Immature natural killer cell (primary cell): ENCODE measurements at regions not wholly inside any gene's neighbourhood (a gene's known extent, or its start where the extent isn't known, plus 50 kb on each side); places are given as distances from the start of the nearest gene placed in this dataset.

Source experiments
- DNase-seq, 3 donors: peaks; one replicate each; pipeline ENCODE4 v3.0.0; 2022; ENCODE audit warnings: mixed read lengths in 1 of 3
- H3K27ac Mint-ChIP-seq, 6 donors: one replicate each; pipeline ENCODE4 v1.8.0; 2020; ENCODE audit warnings: mixed read lengths in 6 of 6, mild to moderate bottlenecking in 5 of 6, inconsistent platforms in 4 of 6, moderate library complexity in 3 of 6
- H3K27me3 Mint-ChIP-seq, 3 donors: one replicate each; pipeline ENCODE4 v1.8.0; 2020 to 2021; ENCODE audit warnings: low read depth in 3 of 3, mild to moderate bottlenecking in 3 of 3, mixed read lengths in 3 of 3, moderate library complexity in 3 of 3, inconsistent platforms in 1 of 3
- H3K36me3 Mint-ChIP-seq, 3 donors: one replicate each; pipeline ENCODE4 v1.8.0; 2020; ENCODE audit warnings: mixed read lengths in 3 of 3, inconsistent platforms in 2 of 3, mild to moderate bottlenecking in 2 of 3
- H3K4me1 Mint-ChIP-seq, 2 donors: one replicate each; pipeline ENCODE4 v1.8.0; 2020; ENCODE audit warnings: inconsistent platforms in 2 of 2, mild to moderate bottlenecking in 2 of 2, mixed read lengths in 2 of 2, moderate library complexity in 1 of 2
- H3K4me3 Mint-ChIP-seq, 5 donors: one replicate each; pipeline ENCODE4 v1.8.0; 2020; ENCODE audit warnings: mild to moderate bottlenecking in 5 of 5, mixed read lengths in 5 of 5, inconsistent platforms in 3 of 5, moderate library complexity in 3 of 5
- H3K9me3 Mint-ChIP-seq, 6 donors: one replicate each; pipeline ENCODE4 v1.8.0; 2020; ENCODE audit warnings: mild to moderate bottlenecking in 6 of 6, mixed read lengths in 6 of 6, inconsistent platforms in 4 of 6, moderate library complexity in 3 of 6

DNA sequence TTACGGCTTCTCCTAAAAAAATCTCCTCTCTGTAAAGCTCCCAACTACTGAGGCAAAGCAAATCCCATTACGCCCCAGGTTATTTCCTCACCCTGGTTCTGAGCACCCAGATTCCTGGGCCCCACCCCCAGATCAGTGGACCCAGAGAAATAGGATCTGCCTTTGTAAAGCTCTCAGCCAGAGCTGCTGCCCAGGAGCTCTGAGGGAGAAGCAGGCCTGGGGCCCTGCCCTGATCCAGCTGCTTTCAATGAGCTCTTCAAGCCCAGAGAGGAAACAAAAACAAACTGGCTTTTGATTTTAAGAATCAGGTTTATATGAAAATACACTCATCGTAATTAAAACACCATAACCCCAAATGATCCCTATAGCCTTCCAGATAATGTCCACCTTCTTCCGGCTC is 124.5 kb downstream of the C5orf15 start:
- DNase-seq: no peak
- Mint-ChIP-seq H3K27me3 (peaks cover 1 to 10% (median 5%) of the 10 kb centered on the region in 3 donors), H3K4me3 (no peak overlapping the region), H3K27ac (no peak overlapping the region), H3K9me3 (no peaks in the 10 kb centered on the region), H3K4me1 (peaks cover 0 to 2% of the 10 kb centered on the region in 2 donors), H3K36me3 (no peaks in the 10 kb centered on the region)

- H3K9me3 Mint-ChIP-seq: no peaks in the 10 kb centered on the region
- H3K27me3 Mint-ChIP-seq: peaks cover 1 to 10% (median 5%) of the 10 kb centered on the region in 3 donors
These were observed 125.4 kb downstream of the C5orf15 start for GRCh38 chr5:133842846-133843611.

GRCh38 chr5:133841831-133842750 is 126.3 kb downstream of the C5orf15 start:
- no peaks in the 10 kb centered on the region for H3K36me3 Mint-ChIP-seq
- no peaks in the 10 kb centered on the region for H3K9me3 Mint-ChIP-seq
- no peak overlapping the region for H3K4me3 Mint-ChIP-seq
- no peaks in the 10 kb centered on the region for H3K4me1 Mint-ChIP-seq
- peaks cover 2 to 10% (median 5%) of the 10 kb centered on the region in 3 donors for H3K27me3 Mint-ChIP-seq
- H3K27ac Mint-ChIP-seq: no peak overlapping the region
- DNase-seq: no peak

More at GRCh38 chr5:133842846-133843611, 125.4 kb downstream of the C5orf15 start:
- Mint-ChIP-seq H3K36me3 (no peaks in the 10 kb centered on the region), H3K4me3 (no peak overlapping the region), H3K4me1 (no peaks in the 10 kb centered on the region), H3K27ac (no peak overlapping the region)
- no peak for DNase-seq

DNA sequence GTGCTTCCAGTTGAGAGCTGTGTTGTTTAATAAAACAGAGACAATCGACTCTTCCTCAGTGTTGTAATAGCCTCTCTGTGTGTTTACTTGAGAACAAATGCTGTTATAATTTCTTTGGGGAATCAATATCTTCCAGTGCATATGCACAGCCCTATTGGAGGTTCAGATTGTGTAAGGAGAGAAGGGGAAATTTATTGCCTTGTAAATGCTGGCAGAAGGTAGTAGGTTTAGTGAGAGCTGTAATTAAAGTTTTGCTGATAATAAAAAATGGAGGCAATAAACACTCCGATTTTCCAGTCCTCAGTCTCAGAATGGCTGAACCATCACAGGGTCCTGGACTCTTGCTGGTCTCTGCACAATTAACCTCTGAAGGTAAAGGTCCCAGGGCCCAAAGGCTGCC is 128.3 kb downstream of the C5orf15 start:
- no peak for DNase-seq
- Mint-ChIP-seq H3K36me3 (no peaks in the 10 kb centered on the region), H3K9me3 (no peaks in the 10 kb centered on the region), H3K27ac (no peak overlapping the region), H3K4me1 (no peaks in the 10 kb centered on the region), H3K27me3 (peaks cover 2 to 10% (median 6%) of the 10 kb centered on the region in 3 donors), H3K4me3 (no peak overlapping the region)

DNA sequence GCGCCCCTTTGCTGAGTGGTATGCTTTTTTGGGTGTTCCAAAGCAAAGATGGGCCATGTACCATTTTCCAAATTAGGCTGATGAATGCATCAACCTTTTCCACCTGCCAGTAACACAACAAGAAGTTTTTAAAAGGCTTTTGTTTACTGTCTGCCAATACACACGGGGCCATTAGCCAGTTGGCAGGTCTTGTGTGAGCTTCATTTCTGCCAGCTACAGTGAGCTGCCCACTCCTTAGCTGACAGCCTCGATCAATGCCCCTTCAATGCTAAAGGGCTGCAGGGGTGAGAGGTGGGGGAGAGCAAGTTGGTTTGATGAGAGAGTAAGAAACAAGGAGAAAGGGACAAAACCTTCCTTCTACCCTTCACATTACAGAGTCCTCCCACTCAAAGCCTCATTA is 128.7 kb downstream of the C5orf15 start:
- peaks cover 2 to 10% (median 6%) of the 10 kb centered on the region in 3 donors for H3K27me3 Mint-ChIP-seq
- no peaks in the 10 kb centered on the region for H3K4me1 Mint-ChIP-seq
- no peaks in the 10 kb centered on the region for H3K9me3 Mint-ChIP-seq
- no peak overlapping the region for H3K4me3 Mint-ChIP-seq
- DNase-seq: no peak
- no peaks in the 10 kb centered on the region for H3K36me3 Mint-ChIP-seq
- H3K27ac Mint-ChIP-seq: no peak overlapping the region

DNA sequence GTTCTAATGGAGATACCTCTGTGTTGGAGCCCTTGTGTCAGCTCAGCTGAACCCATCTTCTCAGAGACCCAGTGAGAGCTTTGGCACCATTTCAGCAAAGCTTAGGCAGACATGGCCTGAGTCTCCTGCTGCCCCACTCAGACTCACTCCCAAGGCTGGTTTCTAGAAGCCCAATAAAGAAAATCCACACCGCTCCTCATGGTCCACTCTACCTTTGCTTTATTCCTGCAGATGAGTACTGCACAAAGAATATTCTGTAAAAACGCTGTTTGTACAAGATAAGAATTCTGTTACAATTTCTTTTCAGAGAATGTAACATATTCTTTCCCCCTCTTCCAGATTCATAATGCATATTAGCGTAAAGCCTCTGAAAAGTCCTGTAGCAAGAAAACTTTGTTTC is 129.3 kb downstream of the C5orf15 start:
- Mint-ChIP-seq H3K36me3 (no peaks in the 10 kb centered on the region), H3K4me3 (no peak overlapping the region), H3K9me3 (no peaks in the 10 kb centered on the region), H3K4me1 (no peaks in the 10 kb centered on the region), H3K27me3 (peaks cover 2 to 10% (median 4%) of the 10 kb centered on the region in 3 donors), H3K27ac (no peak overlapping the region)
- DNase-seq: no peak

DNA sequence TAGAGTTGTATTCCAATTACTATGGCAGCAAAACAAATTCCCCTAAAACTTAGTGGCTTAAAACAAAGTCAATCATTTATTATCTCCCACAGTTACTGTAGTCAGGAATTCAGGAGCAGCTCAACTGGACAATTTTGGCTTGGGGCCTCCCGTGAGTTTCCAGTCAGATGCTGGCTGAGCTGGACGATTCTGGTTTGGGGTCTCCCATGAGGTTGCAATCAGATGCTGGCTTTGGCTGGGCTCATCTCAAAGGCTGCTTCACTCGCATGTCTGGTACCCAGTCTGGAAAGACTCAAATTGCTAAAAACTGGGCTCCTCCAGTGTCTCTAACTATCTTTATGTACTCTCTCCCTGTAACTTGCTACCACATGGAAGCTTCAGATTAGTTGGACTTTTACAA is 130.1 kb downstream of the C5orf15 start:
- H3K9me3 Mint-ChIP-seq: no peaks in the 10 kb centered on the region
- no peaks in the 10 kb centered on the region for H3K36me3 Mint-ChIP-seq
- no peak for DNase-seq
- no peaks in the 10 kb centered on the region for H3K4me1 Mint-ChIP-seq
- H3K4me3 Mint-ChIP-seq: no peak overlapping the region
- no peak overlapping the region for H3K27ac Mint-ChIP-seq
- H3K27me3 Mint-ChIP-seq: peaks cover 2 to 16% (median 3%) of the 10 kb centered on the region in 3 donors

DNA sequence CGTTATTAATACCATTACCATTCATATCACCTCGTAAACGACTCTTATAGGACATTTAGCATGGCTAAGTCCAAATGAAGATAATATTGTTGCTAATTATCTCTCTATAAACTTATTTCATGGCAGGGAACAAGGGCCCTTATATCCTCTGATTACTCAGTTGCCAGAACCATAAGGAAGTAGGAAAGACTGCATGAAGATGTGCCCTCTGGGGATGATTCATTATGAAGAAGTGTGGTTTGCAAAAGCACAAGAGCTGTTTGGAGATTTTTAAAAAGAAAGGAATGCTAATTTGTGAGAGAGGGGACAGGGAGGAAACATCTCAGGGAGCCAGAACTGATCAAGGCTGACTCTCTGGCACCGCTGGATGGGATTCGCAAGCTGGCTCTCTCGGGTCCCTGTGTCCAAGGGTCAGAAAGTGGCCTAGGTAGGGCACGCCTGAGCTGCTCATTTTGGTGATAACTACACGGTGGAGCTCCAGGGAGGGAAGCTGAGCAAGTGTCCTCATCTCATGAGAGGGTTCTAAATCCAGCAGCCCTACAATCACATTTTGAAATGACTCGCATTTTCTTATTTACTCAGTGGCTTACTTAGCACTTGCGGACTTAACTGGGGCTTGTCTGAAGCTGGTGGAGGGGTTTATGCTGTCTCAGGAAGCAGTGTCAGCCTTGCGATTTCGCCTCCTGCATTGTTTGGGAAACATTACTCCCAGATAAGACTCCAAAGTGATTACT is 136.8 kb downstream of the C5orf15 start:
- Mint-ChIP-seq H3K36me3 (no peaks in the 10 kb centered on the region), H3K27me3 (peaks cover 1 to 6% (median 3%) of the 10 kb centered on the region in 3 donors), H3K27ac (no peak overlapping the region), H3K4me3 (no peak overlapping the region), H3K9me3 (no peaks in the 10 kb centered on the region), H3K4me1 (peaks cover 0 to under 1% of the 10 kb centered on the region in 2 donors)
- DNase-seq: no peak

- DNase-seq: no peak
- Mint-ChIP-seq H3K4me1 (peaks cover 4 to 8% of the 10 kb centered on the region in 2 donors), H3K36me3 (no peaks in the 10 kb centered on the region), H3K9me3 (no peaks in the 10 kb centered on the region), H3K4me3 (no peak overlapping the region), H3K27me3 (peaks cover 1 to 6% (median 3%) of the 10 kb centered on the region in 3 donors), H3K27ac (no peak overlapping the region)
These were observed 137.5 kb downstream of the C5orf15 start for GRCh38 chr5:133830911-133831310.

DNA sequence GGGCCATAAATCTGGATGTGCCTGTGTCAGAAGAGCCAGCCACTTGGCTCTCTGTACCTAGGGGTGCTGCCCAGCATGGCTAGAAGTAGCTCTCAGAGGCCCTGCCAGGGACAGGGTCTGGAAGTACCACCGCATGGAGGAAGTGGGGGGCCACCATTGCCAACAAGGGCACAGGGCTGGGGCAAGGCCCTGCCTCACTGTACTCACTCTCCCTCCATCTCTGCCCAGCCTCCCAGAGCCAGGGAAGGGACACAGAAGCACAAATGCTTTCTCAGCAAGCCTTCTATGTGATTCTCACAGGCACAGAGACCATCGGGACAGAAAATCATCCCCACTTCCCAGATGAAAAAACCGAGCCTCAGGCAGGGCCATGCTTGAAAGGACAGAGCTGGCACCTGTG is 138.1 kb downstream of the C5orf15 start:
- no peak overlapping the region for H3K4me3 Mint-ChIP-seq
- no peak overlapping the region for H3K27ac Mint-ChIP-seq
- H3K4me1 Mint-ChIP-seq: peaks cover 11 to 14% of the 10 kb centered on the region in 2 donors
- H3K9me3 Mint-ChIP-seq: no peaks in the 10 kb centered on the region
- no peaks in the 10 kb centered on the region for H3K36me3 Mint-ChIP-seq
- no peak for DNase-seq
- peaks cover 1 to 6% (median 3%) of the 10 kb centered on the region in 3 donors for H3K27me3 Mint-ChIP-seq

- Mint-ChIP-seq H3K27me3 (peaks cover 1 to 6% (median 3%) of the 10 kb centered on the region in 3 donors), H3K27ac (no peak overlapping the region), H3K4me3 (no peak overlapping the region), H3K9me3 (no peaks in the 10 kb centered on the region), H3K4me1 (peaks cover 16 to 19% of the 10 kb centered on the region in 2 donors), H3K36me3 (no peaks in the 10 kb centered on the region)
- no peak for DNase-seq
These were observed 138.6 kb downstream of the C5orf15 start for GRCh38 chr5:133829786-133830185.

- DNase-seq: no peak
- no peak overlapping the region for H3K4me3 Mint-ChIP-seq
- no peak overlapping the region for H3K27ac Mint-ChIP-seq
- H3K36me3 Mint-ChIP-seq: no peaks in the 10 kb centered on the region
- peaks cover 16 to 23% of the 10 kb centered on the region in 2 donors for H3K4me1 Mint-ChIP-seq
- H3K27me3 Mint-ChIP-seq: peaks cover 1 to 3% (median 2%) of the 10 kb centered on the region in 3 donors
- no peaks in the 10 kb centered on the region for H3K9me3 Mint-ChIP-seq
These were observed 139.7 kb downstream of the C5orf15 start for GRCh38 chr5:133828722-133829121.

DNA sequence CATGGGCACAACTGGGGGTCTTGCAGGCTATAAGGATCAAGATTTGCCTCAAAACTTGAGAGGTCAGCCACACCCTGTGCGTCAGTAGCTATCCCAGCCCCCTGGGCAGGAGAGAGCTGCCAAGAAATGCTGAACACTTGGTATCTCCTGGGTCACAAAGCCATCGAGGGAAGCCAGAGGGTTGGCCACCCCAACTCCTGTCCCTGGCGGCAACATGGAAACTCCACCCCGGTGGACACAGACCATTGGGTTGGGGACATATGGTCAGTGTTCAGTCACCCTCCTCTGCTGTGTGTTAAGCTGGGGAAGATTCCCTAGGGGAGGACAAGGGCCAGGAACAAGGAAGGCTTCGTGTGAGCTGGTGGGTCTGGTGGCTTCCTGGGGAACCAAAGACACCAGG is 140.6 kb downstream of the C5orf15 start:
- Mint-ChIP-seq H3K4me3 (no peak overlapping the region), H3K36me3 (no peaks in the 10 kb centered on the region), H3K27ac (no peak overlapping the region), H3K27me3 (peaks cover 0 to 3% (median 1%) of the 10 kb centered on the region in 3 donors), H3K9me3 (no peaks in the 10 kb centered on the region), H3K4me1 (peaks cover 16 to 23% of the 10 kb centered on the region in 2 donors)
- no peak for DNase-seq
